ENCODE measurements at regions not wholly inside any gene's neighbourhood (a gene's known extent, or its start where the extent isn't known, plus 50 kb on each side); places are given as distances from the start of the nearest gene placed in this dataset.

- TF ChIP-seq CTCF (conservative IDR thresholded peaks at IDR 0.05; ENCODE audit: low read depth, low read length): no peak
- no peak for TF ChIP-seq EZH2 (IDR thresholded peaks at IDR 0.05; ENCODE audit: borderline replicate concordance, low read depth, low read length, poor library complexity, severe bottlenecking)
Measured at GRCh38 chr10:63692220-63692896, 171.2 kb downstream of the REEP3 start.

All from A673 (cell line).